ENCODE measurements at regions not wholly inside any gene's neighbourhood (a gene's known extent, or its start where the extent isn't known, plus 50 kb on each side); places are given as distances from the start of the nearest gene placed in this dataset.

DNA sequence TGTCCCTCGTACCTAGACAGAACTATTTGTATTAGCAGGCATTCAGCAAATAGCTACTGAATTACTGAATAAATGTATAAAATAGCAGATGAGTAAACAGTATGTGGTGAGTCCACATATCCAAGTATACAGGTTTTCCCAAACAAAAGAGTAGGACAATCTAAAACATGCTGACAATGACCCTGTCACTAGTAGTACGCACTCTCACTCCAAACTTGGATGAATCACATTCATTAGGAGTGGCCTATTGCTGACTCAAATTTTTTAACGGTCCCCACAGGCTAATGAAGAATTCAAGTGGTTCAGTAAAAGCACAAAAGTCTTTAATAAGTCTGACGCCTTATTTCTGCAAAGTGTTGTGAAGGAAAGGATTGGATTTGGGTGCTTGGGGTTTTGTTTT lies 449.3 kb upstream of the THBS1 start:
- ATAC-seq: no peak

DNA sequence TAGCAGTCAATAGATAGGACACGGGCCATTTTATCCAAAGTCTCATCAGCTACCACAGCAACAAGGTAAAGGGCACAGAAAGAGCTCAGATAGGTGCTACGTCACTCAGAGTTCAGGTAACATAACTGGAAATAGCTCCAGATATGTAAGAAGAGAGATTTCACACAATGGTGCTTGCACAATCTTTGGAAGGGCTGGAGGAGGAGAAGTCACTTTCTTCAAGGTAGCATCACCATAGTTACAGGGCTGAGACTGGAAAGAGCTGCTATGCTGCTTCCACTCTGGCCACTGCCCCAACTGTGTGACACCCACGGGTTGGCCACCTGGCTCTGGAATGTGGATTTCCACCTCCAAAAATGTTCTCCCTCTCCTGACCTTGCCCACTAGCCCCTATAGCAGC lies 448.8 kb upstream of the THBS1 start:
- no peak for ATAC-seq

DNA sequence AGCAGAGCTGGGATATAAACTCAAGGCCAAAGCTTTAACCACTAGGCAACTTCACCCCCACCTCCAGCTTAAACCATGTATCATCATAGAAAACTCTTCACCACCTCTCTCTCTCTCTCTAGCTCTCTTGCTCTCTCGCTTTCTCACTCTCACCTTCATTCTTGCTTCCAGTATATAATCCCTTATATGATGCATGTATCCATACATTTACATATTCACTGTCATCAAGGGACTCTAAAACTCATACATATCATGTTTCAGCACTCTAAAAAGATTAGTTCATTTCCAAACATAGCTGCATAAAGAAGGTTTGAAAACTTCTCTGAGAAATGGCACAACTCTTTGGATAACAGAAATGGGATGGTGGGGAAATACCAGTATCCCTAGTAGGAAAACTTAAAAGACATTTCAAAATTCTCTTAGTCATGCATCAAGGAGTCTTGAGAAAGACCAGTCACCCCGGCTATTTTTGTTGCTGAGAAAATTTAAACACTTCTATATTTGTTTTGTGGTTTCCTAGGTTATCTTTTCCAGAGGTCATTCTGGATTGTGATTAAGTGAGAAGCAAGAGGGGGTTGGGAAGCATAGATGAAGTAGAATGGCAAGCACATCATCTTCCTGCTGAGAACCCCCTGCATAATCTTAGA lies 447.8 kb upstream of the THBS1 start:
- ATAC-seq: no peak

DNA sequence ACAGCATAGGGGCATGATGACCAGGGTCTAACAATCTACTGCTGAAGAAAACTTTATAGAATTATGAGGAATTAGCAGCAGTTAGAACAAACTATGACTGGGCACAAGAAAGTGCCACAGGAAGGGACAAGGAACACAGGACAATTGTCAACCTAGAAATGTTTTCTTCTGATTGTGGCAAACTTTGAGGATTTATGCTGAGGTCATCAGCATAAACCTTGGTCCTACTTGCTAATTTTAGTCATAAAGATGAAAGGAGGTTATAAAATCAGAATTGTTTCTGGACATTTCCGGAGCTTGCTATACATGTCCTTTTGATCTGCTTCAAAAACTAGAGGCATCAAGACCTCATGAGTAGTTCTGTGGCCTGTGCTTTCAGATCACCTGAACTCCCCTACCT lies 446.6 kb upstream of the THBS1 start:
- ATAC-seq: no peak

DNA sequence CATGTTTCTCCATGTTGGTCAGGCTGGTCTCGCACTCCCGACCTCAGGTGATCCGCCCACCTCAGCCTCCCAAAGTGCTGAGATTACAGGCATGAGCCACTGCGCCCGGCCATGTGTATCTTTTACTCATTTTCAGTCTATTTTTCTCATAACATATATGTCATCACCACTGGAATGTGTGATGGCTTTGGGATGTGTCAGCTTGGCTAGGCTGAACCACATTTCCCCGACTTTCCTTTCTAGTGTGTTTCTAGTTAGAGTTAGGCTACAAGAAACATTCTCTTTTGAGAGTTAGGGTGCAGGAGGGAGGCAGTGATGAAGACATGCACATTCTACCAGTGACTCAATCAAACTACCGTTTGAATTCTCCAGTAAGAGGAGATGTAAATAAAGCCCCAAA lies 444.9 kb upstream of the THBS1 start:
- no peak for ATAC-seq

DNA sequence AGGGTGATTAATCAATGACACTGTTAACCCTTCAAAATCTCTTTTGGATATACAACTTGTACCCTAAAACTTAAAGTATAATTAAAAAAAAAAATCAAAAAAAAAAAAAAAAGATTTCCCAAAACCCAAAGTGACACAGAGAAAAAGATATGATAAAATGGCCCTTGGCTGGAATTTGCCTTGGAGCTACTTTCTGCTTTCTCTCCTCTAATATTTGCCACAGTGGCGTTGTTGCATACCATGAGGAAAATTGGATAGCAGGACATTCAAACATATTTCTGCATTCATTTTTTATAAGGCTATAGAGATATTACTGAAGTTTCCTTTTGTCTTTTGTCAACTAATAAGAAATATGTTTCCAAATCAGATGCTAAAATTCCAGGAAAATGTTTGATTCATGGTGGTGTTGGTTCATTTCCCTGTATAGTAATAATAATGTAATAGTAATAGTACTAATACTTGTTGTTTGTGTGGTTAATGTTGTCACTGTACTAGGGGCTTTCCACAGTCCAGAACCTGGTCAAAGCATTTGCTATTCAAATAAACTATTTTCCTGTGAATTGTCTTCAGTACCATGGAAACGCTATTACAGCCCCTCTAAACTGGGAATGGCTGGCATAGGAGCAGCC lies 441.3 kb upstream of the THBS1 start:
- no peak for ATAC-seq

DNA sequence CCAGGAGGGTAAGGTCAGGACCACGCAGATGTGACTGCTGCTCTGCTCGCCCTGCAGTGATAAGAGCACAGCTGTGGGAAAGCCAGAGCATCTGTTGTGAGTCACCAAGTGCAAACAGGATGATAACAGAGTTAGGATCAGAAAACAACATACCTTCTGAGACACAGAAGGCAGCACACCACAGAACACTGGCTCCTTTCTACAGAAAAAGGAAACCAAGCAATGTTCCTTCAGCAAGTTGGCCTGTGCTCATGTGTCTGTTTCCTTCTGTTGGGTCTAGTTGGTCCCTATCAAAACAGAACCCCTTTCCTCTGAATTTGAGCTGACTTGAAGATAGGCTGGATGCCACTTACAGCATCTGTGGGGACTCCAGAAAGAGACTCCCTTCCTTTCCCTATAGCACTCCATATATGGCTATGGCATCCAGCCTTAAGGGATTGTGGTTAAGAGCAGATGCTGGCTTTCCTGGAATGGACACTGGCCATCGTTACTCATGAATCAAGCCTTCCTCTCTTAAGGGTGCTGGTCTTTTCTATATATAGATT lies 440.7 kb upstream of the THBS1 start:
- ATAC-seq: no peak

DNA sequence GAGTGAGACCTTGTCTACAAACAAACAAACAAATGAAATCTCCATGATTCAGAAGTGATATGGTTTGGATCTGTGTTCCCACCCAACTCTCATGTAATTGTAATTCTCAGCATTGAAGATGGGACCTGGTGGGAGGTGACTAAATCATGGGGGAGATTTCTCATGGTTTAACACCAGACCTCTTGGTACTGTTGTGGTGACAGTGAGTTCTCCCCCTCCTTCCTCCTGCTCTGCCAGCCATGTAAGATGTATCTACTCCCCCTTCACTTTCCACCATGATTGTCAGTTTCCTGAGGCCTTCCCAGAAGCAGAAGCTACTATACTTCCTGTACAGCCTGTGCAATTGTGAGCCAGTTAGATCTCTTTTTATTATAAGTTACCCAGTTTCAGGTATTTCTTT lies 438.4 kb upstream of the THBS1 start:
- no peak for ATAC-seq

DNA sequence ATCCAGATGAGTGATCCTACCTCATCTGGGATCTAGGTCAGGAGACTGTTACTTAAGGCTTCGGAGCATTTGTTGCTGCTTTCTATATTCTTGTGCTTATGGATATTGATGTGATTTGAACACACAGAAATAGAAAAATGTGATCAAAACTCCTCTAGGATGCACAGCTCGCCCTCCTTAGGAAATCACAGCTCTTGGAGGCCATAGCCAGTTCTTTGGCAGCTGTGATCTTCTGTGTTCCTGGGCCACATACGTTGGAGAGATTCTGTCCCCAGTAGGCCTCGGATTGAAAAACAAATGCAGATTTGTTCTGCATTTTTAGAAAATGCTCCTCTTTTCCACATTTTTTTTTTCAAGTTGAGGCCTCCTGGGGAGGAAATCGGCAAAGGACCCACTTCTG lies 437.4 kb upstream of the THBS1 start:
- ATAC-seq: no peak

DNA sequence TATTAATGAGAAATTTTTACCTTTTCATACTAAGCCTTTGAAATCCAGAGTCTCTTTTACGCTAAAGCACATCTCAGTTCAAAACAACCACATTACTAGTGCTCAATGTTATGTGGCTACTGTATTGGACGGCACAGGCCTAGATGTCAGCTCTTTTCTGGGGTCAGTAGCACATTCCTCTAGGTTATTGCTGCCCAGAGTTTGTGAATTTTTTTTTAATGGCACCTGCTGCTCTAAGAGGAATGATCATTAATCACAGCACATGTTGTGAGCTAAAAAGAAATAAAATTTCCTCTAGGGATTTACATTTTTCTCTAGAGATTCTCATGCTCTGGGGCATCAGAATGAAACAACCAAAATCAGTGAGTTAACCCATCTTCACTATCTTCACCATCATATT lies 436.8 kb upstream of the THBS1 start:
- ATAC-seq: no peak

DNA sequence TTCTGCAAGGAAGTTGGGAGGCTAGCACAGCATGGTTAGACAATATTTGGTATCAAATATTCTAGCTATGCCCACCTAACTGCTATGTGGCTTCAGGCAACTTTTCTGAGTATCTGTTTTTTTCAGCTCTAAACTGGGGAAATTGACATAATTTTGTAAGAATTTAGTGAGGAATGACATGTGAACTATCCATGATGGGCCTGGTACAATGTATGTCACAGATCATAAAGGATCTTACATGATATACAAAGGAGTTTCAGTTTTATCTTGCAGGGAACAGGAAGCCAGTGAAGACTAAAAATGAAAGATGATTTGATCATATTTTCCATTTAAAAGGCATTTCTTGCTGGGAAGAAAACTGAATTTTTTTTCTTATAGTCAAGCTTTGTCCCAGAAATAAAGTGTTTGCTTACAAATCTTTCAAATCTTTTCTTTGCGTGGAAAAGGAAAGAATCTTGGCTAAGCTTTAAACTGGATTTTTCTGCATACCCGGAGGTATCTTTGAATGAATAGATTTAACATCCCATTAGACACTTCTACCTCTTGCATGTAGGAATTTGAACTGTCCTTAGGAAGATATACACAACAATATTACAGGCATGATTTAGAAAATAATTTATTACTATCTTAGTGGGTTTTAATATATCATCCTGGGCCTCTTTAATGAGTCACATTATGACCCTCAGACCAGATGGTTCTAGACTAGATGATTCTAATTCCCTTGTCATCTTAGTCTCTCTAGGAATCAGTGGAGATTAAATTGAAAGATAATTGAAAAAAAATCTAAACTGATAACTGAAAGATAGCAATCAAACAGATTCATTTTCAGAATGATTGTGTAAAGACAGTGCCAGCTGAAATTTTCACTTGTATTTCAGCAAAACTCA lies 436.0 kb upstream of the THBS1 start:
- no peak for ATAC-seq

DNA sequence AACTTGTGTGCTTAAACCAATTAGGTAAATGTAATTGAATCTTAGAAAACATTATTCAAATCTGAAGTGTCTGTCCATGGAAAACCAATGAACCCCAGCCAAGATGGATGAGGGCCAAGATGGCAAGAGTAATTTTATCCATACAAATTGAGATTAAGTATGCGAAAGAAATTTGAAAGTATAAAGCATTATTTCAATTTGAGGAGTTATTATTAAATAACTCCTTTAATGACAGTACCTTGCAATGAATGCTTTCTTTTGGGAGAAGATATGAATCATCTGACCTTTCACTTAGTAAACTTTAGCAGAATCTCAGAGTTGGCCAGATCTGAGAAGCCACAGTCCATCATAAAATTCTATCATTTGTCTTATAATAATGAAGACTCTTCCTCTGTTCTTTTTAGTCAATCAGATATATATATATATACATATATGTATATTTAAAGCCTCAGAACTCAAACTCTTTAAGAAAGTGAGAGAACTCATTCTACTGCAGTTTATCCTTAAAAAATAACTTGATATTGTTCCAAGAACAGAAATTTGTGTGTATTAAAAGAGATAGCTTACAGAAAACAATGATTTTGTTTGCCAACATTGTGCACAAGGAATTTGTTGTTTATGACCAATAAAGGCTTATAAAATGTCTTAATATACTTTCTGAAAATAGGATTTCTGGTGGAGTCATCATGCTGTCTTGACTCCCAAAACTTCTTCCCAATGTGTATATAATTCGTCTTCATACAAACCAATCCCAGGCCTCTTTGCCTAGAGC lies 434.8 kb upstream of the THBS1 start:
- ATAC-seq: no peak

DNA sequence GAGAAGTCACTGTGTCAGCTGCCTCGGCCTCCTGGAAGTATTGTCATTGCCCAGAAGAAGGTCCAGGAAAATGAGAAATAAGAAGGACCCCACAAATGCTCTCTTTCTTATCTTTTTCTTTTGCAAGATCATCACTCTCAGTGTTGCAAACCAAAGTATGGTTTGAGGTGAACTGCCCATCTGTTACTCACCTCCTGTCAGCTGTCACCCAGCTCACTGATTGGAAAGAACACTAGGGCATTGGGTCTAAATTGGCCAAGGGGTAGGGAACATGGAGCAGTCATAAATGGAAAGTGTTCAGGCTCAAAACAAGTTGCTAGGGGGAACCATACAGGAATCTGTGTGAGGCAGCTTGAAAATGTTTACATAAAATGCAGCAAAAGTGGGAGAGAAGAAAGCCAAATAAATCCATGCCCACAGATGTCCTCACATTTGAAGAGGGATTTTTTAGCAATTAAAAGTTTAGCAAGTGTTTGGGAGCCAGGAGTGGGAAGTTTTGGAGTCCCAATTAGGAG lies 431.2 kb upstream of the THBS1 start:
- no peak for ATAC-seq

DNA sequence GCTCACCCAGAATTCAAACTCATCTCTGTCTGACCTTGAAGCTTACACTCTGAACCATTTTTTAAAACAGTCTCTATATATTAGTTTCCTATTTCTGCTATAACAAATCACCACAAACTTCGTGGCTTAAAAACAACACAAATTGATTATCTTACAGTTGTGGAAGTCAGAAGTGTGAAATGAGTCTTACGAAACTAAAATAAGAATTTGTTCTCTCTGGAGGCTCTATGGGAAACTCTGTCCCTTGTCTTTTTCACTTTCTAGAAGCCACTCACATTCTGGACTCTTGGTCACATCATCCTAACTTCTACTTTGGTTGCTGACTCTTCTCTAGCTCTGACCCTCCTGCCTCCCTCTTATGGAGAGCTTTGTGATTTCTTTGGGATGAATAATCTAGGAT lies 429.3 kb upstream of the THBS1 start:
- no peak for ATAC-seq

DNA sequence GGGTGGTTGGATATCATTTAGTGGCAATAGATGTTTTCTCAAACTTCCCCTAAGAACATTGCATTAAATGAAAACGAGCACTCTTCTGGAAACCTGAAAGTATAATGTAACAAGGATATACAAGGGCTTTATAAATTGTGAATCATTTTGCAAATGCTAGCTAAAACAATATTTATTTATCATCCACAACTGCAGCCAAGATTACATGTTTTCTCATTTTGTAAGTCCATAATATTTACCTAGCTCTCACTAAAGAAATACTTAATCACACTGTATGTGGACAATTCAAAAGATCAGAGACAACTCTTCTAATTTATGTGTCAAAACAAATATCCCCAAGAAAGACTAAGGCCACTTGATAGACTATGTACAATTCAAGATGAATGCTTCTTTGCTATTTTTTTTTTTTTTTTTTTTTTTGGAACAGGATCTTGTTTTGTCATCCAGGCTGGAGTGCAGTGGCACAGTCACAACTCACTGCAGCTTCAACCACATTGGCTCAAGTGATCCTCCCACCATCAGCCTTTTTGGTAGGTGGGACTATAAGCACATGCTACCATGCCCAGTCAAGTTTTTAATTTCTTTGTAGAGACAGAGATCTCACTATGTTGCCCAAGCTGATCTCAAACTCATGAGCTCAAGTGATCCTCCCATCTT lies 427.7 kb upstream of the THBS1 start:
- ATAC-seq: no peak

DNA sequence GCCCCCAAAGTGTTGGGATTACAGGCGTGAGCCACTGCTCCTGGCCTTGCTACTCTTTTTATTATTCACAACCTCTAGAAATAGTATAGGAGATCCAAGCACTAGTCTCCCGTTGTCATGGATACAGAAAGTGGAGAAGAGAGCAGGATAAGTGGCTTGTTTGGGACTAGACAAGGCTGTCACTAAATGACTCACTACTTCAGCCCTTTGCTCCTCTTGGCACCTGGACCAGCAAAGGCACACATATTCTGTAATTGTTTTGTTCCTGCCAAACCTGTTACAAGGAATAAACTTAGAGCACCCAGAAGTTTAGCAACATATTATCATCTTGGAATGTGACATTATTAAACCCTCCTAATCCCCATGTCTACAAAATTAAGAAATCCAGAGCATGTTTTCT lies 427.2 kb upstream of the THBS1 start:
- no peak for ATAC-seq

DNA sequence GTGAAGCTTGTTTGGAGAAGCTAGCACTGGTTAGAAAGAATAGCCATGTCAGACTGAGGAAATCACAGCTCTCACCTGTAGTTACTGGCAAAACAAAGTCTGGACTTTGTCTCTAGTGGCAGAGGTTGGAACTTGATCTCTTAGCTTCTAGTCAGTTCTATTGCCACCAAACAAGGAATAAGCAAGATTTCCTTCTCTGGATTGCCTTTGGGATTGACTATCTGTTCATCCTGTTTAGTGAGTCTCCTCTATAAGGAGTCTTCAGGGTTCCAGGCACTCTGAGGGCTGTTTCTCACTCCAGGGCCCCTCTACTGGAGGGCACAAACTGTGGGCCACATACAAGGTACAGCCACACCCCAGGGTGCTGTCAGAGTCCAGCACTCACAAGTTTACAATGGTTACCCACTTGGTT lies 426.6 kb upstream of the THBS1 start:
- no peak for ATAC-seq

DNA sequence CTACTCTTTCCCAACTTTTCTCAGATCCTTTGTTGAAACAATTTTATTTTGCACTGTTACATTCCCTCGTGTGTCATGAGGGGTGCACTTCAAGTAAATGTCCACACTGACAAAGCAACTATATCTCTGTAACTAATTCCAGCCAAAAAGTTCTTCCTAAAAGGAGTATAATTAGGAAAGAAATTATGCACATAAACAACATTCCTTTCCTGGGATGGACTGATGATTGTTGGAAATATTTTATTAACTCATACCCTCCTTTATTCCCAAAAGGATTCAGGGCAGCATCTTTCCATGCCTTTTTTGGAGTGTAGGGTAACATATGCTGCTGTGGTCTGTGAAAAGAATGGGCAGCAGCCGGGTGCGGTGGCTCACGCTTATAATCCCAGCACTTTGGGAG lies 426.1 kb upstream of the THBS1 start:
- ATAC-seq: no peak

DNA sequence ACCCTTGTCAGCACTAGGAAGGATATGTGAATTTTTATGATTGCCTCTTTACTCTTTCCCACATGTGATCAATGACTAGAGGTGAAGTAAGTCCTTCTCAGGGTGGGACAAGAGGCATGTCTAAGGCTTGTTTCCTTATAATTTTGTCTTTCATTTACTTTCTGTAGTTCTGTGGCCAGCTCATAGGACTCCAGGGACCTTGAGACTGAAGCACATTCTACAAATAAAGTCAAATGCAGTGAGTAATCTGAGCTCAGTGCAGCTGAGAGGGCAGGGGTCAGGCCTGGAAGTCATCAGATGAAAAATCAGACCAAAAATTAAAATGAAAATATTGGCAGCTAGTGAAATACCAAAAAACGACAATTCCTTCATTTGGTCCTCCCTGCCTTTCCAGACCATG lies 424.7 kb upstream of the THBS1 start:
- ATAC-seq: no peak

DNA sequence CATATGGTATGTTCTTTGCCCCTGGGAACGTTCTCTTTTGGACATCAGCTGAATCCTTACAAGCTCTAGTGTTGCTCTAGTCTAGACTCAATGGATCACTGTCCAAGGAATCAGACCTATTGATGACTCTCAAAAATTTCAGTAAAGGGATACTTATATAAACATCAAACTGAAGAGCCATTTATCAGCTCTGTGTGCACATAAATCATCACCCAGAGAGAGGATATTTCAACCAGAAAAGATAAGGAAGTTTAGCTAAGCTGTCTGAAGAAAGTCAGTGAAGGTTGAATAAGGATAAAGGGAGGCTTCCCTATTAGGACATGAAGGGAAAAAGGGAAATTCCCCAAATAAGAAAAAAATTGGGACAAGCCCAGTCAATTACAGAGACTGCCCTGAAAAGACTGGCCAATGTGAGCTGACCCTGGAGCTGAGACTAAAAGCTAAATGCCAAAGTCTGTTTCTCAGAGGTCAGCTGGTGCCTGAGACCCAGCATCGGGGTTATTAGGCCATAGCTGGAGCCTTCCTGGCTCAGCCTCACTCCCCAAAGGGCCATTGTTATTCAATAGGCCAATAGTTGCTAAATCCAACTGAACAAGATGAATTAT lies 424.1 kb upstream of the THBS1 start:
- no peak for ATAC-seq

DNA sequence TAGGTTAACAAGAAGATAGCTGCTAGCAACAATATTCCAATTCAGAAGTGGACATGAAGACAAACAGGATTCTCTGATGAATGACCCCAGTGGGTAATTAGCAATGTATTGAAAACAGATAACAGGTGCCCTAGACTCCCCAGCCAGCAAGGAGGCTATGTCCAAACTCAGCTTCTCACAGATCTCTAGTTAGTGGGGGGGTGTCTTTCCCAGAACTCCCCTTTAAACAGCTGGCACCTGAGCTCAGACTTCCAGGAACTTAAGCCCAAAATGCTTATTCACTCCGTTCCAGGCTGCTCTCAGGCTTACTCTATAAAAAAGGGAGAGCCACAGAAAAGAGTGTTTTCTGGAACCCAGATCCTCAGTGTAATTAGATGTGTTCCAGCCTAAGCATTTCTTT lies 423.0 kb upstream of the THBS1 start:
- no peak for ATAC-seq

DNA sequence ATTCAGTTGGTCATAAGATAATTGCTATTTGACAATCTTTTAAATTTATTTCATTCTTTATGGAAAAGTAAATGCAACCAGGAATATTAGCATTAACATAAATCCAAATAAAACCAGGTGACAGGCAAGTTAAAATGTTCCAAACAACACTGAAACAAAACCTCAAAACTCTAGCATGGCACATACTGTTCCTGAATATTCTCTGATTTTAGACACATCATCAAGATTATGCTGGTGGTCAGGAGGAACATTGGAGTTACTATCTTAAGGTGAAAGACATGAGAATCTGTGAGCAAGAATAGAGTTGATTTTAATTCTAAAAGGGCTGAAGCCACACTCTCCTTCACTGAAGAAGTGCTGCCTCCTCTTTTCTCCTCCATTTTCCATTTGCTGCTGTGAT lies 421.0 kb upstream of the THBS1 start:
- no peak for ATAC-seq

Measured in activated CD4-positive, CD25-positive, alpha-beta regulatory T cell treated with anti-CD3 and anti-CD28 coated beads, Interleukin-2, amount 50 U/mL, for 24 hours (primary cell).